ENCODE measurements at regions not wholly inside any gene's neighbourhood (a gene's known extent, or its start where the extent isn't known, plus 50 kb on each side); places are given as distances from the start of the nearest gene placed in this dataset.

DNA sequence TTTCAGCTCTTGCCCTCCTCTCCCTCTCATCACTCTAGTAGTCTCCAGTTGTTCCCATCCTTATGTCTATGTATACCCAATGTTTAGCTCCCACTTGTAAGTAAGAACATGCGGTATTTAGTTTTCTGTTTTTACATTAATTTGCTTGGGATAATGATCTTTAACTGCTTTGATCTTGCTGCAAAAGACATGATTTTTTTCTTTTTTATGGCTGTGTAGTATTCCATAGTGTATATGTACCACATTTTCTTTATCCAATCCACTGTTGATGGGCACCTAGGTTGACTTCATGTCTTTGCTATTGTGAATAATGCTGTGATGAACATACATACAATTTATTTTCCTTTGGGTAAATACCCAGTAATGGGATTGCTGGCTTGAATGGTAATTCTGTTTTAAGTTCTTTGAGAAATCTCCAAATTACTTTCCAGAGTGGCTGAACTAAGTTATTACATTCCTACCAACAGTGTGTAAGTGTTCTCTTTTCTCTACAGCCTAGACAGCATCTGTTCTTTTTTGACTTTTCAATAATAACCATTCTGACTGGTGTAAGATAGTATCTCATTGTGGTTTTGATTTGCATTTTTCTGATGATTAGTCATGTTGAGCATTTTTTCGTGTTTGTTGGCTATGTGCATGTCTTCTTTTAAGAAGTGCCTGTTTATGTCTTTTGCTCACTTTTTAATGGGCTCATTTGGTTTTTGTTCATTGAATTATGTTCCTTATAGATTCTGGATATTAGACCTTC is 179.6 kb upstream of the SLC39A10 start:
- TF ChIP-seq, protein P1, sequence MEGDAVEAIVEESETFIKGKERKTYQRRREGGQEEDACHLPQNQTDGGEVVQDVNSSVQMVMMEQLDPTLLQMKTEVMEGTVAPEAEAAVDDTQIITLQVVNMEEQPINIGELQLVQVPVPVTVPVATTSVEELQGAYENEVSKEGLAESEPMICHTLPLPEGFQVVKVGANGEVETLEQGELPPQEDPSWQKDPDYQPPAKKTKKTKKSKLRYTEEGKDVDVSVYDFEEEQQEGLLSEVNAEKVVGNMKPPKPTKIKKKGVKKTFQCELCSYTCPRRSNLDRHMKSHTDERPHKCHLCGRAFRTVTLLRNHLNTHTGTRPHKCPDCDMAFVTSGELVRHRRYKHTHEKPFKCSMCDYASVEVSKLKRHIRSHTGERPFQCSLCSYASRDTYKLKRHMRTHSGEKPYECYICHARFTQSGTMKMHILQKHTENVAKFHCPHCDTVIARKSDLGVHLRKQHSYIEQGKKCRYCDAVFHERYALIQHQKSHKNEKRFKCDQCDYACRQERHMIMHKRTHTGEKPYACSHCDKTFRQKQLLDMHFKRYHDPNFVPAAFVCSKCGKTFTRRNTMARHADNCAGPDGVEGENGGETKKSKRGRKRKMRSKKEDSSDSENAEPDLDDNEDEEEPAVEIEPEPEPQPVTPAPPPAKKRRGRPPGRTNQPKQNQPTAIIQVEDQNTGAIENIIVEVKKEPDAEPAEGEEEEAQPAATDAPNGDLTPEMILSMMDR (IDR thresholded peaks at IDR 0.05) = no peak
- no peak for TF ChIP-seq POLR2A (IDR thresholded peaks at IDR 0.05)

Measured in sigmoid colon (tissue), 3 donors.